Cardiac muscle cell (in vitro differentiated cells and primary cell): ENCODE measurements at regions not wholly inside any gene's neighbourhood (a gene's known extent, or its start where the extent isn't known, plus 50 kb on each side); places are given as distances from the start of the nearest gene placed in this dataset.
A peak's percentile ranks its signal among the peaks of the same experiment; 100 is the strongest.

Experiments used
- DNase-seq, 2 donors: peaks; one replicate each; pipeline versions ENCODE4 v3.0.0 to v3.0.0-alpha.2; 2010 to 2017; ENCODE audit warnings: low read depth in 1 of 2, low spot score in 1 of 2
- H3K27ac ChIP-seq: fragments of 200-600 bp; sonication (generic); 2 replicates; pipeline ENCODE4 v1.5.1; 2016
- H3K27me3 ChIP-seq: fragments of 200-600 bp; sonication (generic); 2 replicates; pipeline ENCODE4 v1.6.0; 2016; ENCODE audit warnings: control low read depth
- H3K36me3 ChIP-seq: fragments of 200-600 bp; sonication (generic); 2 replicates; pipeline ENCODE4 v1.5.1; 2016; ENCODE audit warnings: control low read depth
- H3K4me1 ChIP-seq: fragments of 200-600 bp; sonication (generic); 2 replicates; pipeline ENCODE4 v1.8.1; 2017; ENCODE audit warnings: low read depth, mild to moderate bottlenecking, mixed run types
- H3K4me3 ChIP-seq: fragments of 200-600 bp; sonication (generic); 2 replicates; pipeline ENCODE4 v1.5.1; 2016; ENCODE audit warnings: mild to moderate bottlenecking
- H3K9me3 ChIP-seq: fragments of 200-600 bp; sonication (generic); 2 replicates; pipeline ENCODE4 v1.5.1; 2017; ENCODE audit warnings: low read depth, mild to moderate bottlenecking, control low read depth
- CTCF ChIP-seq: IDR thresholded peaks from 2 replicates; pipeline ENCODE4 v1.5.1; 2012; ENCODE audit warnings: low read depth, mild to moderate bottlenecking, low read length

GRCh38 chr18:5630057-5630899 is 86.5 kb upstream of the EPB41L3 start:
- Histone ChIP-seq H3K4me3 (peak overlapping the region; percentile 96), H3K27ac (peak overlapping the region; percentile 85), H3K27me3 (no peaks in the 10 kb centered on the region), H3K9me3 (no peaks in the 10 kb centered on the region), H3K36me3 (no peaks in the 10 kb centered on the region), H3K4me1 (peaks cover 43% of the 10 kb centered on the region)
- peak; percentile 77 to 96 for DNase-seq
- TF ChIP-seq CTCF, result no peak

GRCh38 chr18:5628512-5629255 is 84.9 kb upstream of the EPB41L3 start:
- peak; percentile 58 to 78 for DNase-seq
- Histone ChIP-seq H3K36me3 (no peaks in the 10 kb centered on the region), H3K27me3 (no peaks in the 10 kb centered on the region), H3K9me3 (no peaks in the 10 kb centered on the region), H3K4me1 (peaks cover 53% of the 10 kb centered on the region), H3K27ac (peak overlapping the region; percentile 85), H3K4me3 (peak overlapping the region; percentile 96)
- TF ChIP-seq CTCF, result no peak

DNA sequence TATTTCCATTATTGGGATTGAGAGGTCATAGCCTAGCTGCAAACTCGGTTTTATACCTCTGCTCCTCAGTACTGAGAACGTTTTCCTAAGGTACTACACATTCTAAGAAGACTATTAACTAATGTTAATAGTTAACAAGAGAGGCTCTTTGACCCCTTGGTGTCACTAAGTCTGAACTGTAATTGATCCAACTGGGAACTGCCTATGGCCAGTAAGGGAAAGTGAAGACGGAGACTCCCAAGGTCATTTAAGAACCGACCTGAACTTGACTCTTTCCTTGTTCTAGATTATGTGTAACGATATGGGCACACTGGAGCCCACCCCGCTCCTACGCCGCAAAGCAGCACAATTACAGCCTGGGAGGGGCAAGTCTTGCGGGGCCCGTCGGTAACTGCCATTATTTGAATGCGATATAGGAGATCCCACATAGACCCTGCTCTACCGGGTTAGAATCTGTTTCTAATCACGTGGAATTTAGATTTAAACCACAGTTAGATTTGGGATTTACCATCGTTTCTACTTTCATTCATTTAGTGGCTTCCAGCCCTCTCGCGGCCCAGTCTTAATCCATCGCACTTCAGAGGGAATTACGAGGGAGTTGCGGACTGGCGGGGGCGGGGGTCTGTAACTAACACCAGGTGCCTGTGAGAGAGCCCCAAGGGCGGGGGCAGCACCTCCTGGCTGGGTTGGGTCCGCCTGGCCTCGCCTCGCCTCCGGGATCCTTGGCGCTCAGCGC is 84.1 kb upstream of the EPB41L3 start:
- Histone ChIP-seq H3K27me3 (no peaks in the 10 kb centered on the region), H3K36me3 (no peaks in the 10 kb centered on the region), H3K9me3 (no peaks in the 10 kb centered on the region), H3K27ac (peak overlapping the region; percentile 85), H3K4me1 (peaks cover 47% of the 10 kb centered on the region), H3K4me3 (peak overlapping the region; percentile 96)
- TF ChIP-seq CTCF, result no peak
- DNase-seq, result no peak

GRCh38 chr18:5626130-5626880 is 82.5 kb upstream of the EPB41L3 start:
- Histone ChIP-seq H3K9me3 (no peaks in the 10 kb centered on the region), H3K4me1 (peaks cover 43% of the 10 kb centered on the region), H3K36me3 (no peaks in the 10 kb centered on the region), H3K4me3 (no peak overlapping the region), H3K27me3 (no peaks in the 10 kb centered on the region), H3K27ac (no peak overlapping the region)
- no peak for DNase-seq
- peak; percentile 12 for TF ChIP-seq CTCF

- Histone ChIP-seq H3K4me1 (peaks cover 37% of the 10 kb centered on the region), H3K27me3 (no peaks in the 10 kb centered on the region), H3K9me3 (no peaks in the 10 kb centered on the region), H3K4me3 (no peak overlapping the region), H3K36me3 (no peaks in the 10 kb centered on the region), H3K27ac (no peak overlapping the region)
- DNase-seq, result no peak
- no peak for TF ChIP-seq CTCF
Observed at GRCh38 chr18:5625076-5625475, 81.3 kb upstream of the EPB41L3 start.
